ENCODE measurements at regions not wholly inside any gene's neighbourhood (a gene's known extent, or its start where the extent isn't known, plus 50 kb on each side); places are given as distances from the start of the nearest gene placed in this dataset.

DNA sequence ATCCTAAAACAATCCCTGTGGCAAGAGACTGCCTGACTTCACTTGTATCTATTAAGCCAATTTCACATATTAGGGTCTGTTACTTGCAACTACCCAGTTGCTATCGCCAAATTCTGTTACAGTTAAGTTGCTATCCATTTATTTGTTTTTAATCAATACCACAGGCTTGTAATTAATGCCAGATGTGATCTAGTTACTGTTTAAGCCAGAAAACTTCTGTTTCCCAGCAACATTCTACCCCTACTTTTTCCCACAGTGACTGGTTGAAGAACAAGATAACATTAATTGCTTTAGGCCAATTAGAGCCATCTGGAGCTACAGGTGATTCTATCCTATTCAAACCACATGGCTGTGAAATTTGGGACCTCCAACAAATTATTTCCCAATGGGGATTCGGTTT is 131.3 kb downstream of the ALOX5 start:
- H2AK5ac ChIP-seq (ENCODE audit: insufficient read length, low read length): no peak overlapping the region
- H3K27ac Mint-ChIP-seq: peak overlapping the region in 1 of 3 experiments; percentile 53; a peak in 2 of 7 replicates
- no peaks in the 10 kb centered on the region for H3K27me3 ChIP-seq (ENCODE audit: insufficient read depth, low read length)
- no peak overlapping the region for H3K27ac ChIP-seq (ENCODE audit: insufficient read length, low read depth, low read length)
- H2BK120ac ChIP-seq (ENCODE audit: low read depth, low read length, poor library complexity, severe bottlenecking): no peak overlapping the region
- H4K5ac ChIP-seq (ENCODE audit: insufficient read length, low read depth, low read length): no peak overlapping the region
- no peak overlapping the region for H2BK5ac ChIP-seq (ENCODE audit: insufficient read length, low read length)
- TF ChIP-seq, protein P1, sequence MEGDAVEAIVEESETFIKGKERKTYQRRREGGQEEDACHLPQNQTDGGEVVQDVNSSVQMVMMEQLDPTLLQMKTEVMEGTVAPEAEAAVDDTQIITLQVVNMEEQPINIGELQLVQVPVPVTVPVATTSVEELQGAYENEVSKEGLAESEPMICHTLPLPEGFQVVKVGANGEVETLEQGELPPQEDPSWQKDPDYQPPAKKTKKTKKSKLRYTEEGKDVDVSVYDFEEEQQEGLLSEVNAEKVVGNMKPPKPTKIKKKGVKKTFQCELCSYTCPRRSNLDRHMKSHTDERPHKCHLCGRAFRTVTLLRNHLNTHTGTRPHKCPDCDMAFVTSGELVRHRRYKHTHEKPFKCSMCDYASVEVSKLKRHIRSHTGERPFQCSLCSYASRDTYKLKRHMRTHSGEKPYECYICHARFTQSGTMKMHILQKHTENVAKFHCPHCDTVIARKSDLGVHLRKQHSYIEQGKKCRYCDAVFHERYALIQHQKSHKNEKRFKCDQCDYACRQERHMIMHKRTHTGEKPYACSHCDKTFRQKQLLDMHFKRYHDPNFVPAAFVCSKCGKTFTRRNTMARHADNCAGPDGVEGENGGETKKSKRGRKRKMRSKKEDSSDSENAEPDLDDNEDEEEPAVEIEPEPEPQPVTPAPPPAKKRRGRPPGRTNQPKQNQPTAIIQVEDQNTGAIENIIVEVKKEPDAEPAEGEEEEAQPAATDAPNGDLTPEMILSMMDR (conservative IDR thresholded peaks at IDR 0.05): no peak
- H3K4ac ChIP-seq (ENCODE audit: low read depth, low read length): no peak overlapping the region
- H2BK12ac ChIP-seq (ENCODE audit: insufficient read length, low read depth, low read length): no peak overlapping the region
- no peak overlapping the region for H3K56ac ChIP-seq (ENCODE audit: insufficient read length, low read depth, low read length)
- no peak overlapping the region for H2AFZ ChIP-seq (ENCODE audit: low read length)
- no peak overlapping the region for H4K91ac ChIP-seq (ENCODE audit: insufficient read length, low read depth, low read length)
- H3K9me3 Mint-ChIP-seq: no peaks in the 10 kb centered on the region
- no peak overlapping the region for H3K23ac ChIP-seq (ENCODE audit: insufficient read length, low read depth, low read length)
- H3K79me2 ChIP-seq (ENCODE audit: insufficient read depth, low read length): no peaks in the 10 kb centered on the region
- H3K18ac ChIP-seq (ENCODE audit: insufficient read length, low read depth, low read length): no peak overlapping the region
- no peak overlapping the region for H3K14ac ChIP-seq (ENCODE audit: insufficient read depth, low read length)
- no peak overlapping the region for H2BK15ac ChIP-seq (ENCODE audit: low read depth, low read length)
- no peak overlapping the region for H2BK20ac ChIP-seq (ENCODE audit: low read depth, low read length, poor library complexity, severe bottlenecking)
- no peaks in the 10 kb centered on the region for H4K20me1 ChIP-seq (ENCODE audit: control insufficient read depth, insufficient read depth, insufficient read length)
- no peak for DNase-seq
- no peak overlapping the region for H4K8ac ChIP-seq (replicated peaks; ENCODE audit: insufficient read length, low read depth, low read length)
- H3K23me2 ChIP-seq (ENCODE audit: insufficient read length, low read depth, low read length, poor library complexity, severe bottlenecking): no peaks in the 10 kb centered on the region
- H3K4me3 Mint-ChIP-seq: no peak overlapping the region
- no peaks in the 10 kb centered on the region for H3K9me3 ChIP-seq (ENCODE audit: control insufficient read depth, low read depth, low read length)
- no CpG with 5 or more reads among the region's 2 CpGs for WGBS (ENCODE audit: extremely low coverage, insufficient read length, low lambda C conversion rate)
- no peak overlapping the region for H3T11ph ChIP-seq (ENCODE audit: low read length)
- no peaks in the 10 kb centered on the region for H3K79me1 ChIP-seq (ENCODE audit: insufficient read depth, low read depth, low read length, poor library complexity, severe bottlenecking)
- no peak overlapping the region for H3K4me2 ChIP-seq (ENCODE audit: insufficient read depth, insufficient read length, low read length)
- no peaks in the 10 kb centered on the region for H3K36me3 Mint-ChIP-seq (ENCODE audit: insufficient read depth in 1 of 3, low read depth in 3 of 3)
- no peaks in the 10 kb centered on the region for H3K4me1 Mint-ChIP-seq
- H3K9ac ChIP-seq (ENCODE audit: extremely low read depth, insufficient read length, low read length): no peak overlapping the region
- H3K27me3 Mint-ChIP-seq (ENCODE audit: low read depth): no peaks in the 10 kb centered on the region
- H3K4me1 ChIP-seq (ENCODE audit: insufficient read depth, low read length): no peaks in the 10 kb centered on the region
